ENCODE measurements at regions not wholly inside any gene's neighbourhood (a gene's known extent, or its start where the extent isn't known, plus 50 kb on each side); places are given as distances from the start of the nearest gene placed in this dataset.

- no peak for DNase-seq (ENCODE audit: low spot score)
- in situ Hi-C loops (cut with MboI; ENCODE audit: low pct_unique_long_range_greater_than_20kb, low sequenced_read_pairs, unreplicated experiment) = no loop called here
- TF ChIP-seq CTCF (IDR thresholded peaks at IDR 0.05; ENCODE audit: extremely low read depth, insufficient read depth, missing control alignments) = no peak
Observed at GRCh38 chr2:220167956-220168355, 540.5 kb downstream of the SLC4A3 start.

- DNase-seq (ENCODE audit: low spot score) = no peak
- TF ChIP-seq CTCF (IDR thresholded peaks at IDR 0.05; ENCODE audit: extremely low read depth, insufficient read depth, missing control alignments) = no peak
- in situ Hi-C loops (cut with MboI; ENCODE audit: low pct_unique_long_range_greater_than_20kb, low sequenced_read_pairs, unreplicated experiment) = no loop called here
Observed at GRCh38 chr2:220168891-220169546, 541.6 kb downstream of the SLC4A3 start.

- in situ Hi-C loops (cut with MboI; ENCODE audit: low pct_unique_long_range_greater_than_20kb, low sequenced_read_pairs, unreplicated experiment) = no loop called here
- no peak for DNase-seq (ENCODE audit: low spot score)
- TF ChIP-seq CTCF (IDR thresholded peaks at IDR 0.05; ENCODE audit: extremely low read depth, insufficient read depth, missing control alignments) = no peak
Observed at GRCh38 chr2:220174826-220175225, 547.4 kb downstream of the SLC4A3 start.

- TF ChIP-seq CTCF (IDR thresholded peaks at IDR 0.05; ENCODE audit: extremely low read depth, insufficient read depth, missing control alignments) = no peak
- in situ Hi-C loops (cut with MboI; ENCODE audit: low pct_unique_long_range_greater_than_20kb, low sequenced_read_pairs, unreplicated experiment) = no loop called here
- no peak for DNase-seq (ENCODE audit: low spot score)
Observed at GRCh38 chr2:220175967-220176366, 548.5 kb downstream of the SLC4A3 start.

- in situ Hi-C loops (cut with MboI; ENCODE audit: low pct_unique_long_range_greater_than_20kb, low sequenced_read_pairs, unreplicated experiment) = no loop called here
- no peak for TF ChIP-seq CTCF (IDR thresholded peaks at IDR 0.05; ENCODE audit: extremely low read depth, insufficient read depth, missing control alignments)
- no peak for DNase-seq (ENCODE audit: low spot score)
Observed at GRCh38 chr2:220178991-220179695, 551.7 kb downstream of the SLC4A3 start.

GRCh38 chr2:220181165-220181564 is 553.7 kb downstream of the SLC4A3 start:
- in situ Hi-C loops (cut with MboI; ENCODE audit: low pct_unique_long_range_greater_than_20kb, low sequenced_read_pairs, unreplicated experiment) = no loop called here
- no peak for DNase-seq (ENCODE audit: low spot score)
- no peak for TF ChIP-seq CTCF (IDR thresholded peaks at IDR 0.05; ENCODE audit: extremely low read depth, insufficient read depth, missing control alignments)
